Lung (tissue), 11 donors: ENCODE measurements at regions not wholly inside any gene's neighbourhood (a gene's known extent, or its start where the extent isn't known, plus 50 kb on each side); places are given as distances from the start of the nearest gene placed in this dataset.

Experiments
- ATAC-seq: fragments of 200-7000 bp; cut with Tn5 transposase; one replicate; pipeline ENCODE4 v1.9.1; 2020; ENCODE audit warnings: moderate number of reproducible peaks; ENCODE audit not compliant: insufficient read depth, low FRiP score
- DNase-seq, 3 donors: peaks; one replicate each; pipeline ENCODE4 v3.0.0-alpha.2; 2013 to 2017
- H3K27ac ChIP-seq, 2 donors: one replicate each; pipeline ENCODE4 v1.5.1; 2013; ENCODE audit warnings: mild to moderate bottlenecking in 2 of 2, moderate library complexity in 2 of 2, control low read depth in 1 of 2, inconsistent platforms in 1 of 2, low read depth in 1 of 2, low read length in 1 of 2
- H3K27me3 ChIP-seq, 3 donors: one replicate each; pipeline ENCODE4 v1.5.1; 2013; ENCODE audit warnings: low read length in 2 of 3; ENCODE audit not compliant: control insufficient read depth in 3 of 3, insufficient read depth in 3 of 3
- H3K36me3 ChIP-seq, 4 donors: one replicate each; pipeline ENCODE4 v1.5.1; 2013; ENCODE audit warnings: low read length in 4 of 4, mild to moderate bottlenecking in 1 of 4, moderate library complexity in 1 of 4; ENCODE audit not compliant: control insufficient read depth in 4 of 4, insufficient read depth in 4 of 4
- H3K4me1 ChIP-seq, 5 donors: one replicate each; pipeline ENCODE4 v1.5.1; 2013; ENCODE audit warnings: low read length in 5 of 5, mild to moderate bottlenecking in 2 of 5, moderate library complexity in 1 of 5; ENCODE audit not compliant: control insufficient read depth in 5 of 5, insufficient read depth in 5 of 5
- H3K4me3 ChIP-seq: one replicate; pipeline ENCODE4 v1.5.1; 2013; ENCODE audit warnings: mild to moderate bottlenecking, control low read depth, moderate library complexity
- H3K9ac ChIP-seq, 2 donors: one replicate each; pipeline ENCODE4 v1.5.1; 2013; ENCODE audit warnings: low read length in 2 of 2, control low read depth in 1 of 2; ENCODE audit not compliant: insufficient read depth in 1 of 2
- H3K9me3 ChIP-seq, 4 donors: one replicate each; pipeline ENCODE4 v1.5.1; 2013; ENCODE audit warnings: low read length in 3 of 4, mild to moderate bottlenecking in 1 of 4, moderate library complexity in 1 of 4; ENCODE audit not compliant: control insufficient read depth in 4 of 4, insufficient read depth in 3 of 4
- WGBS, 2 donors: extraction: QIAGEN DNeasy Blood & Tissue Kit; methylation state at CpG; one replicate each; pipeline ENCODE4 v1.1.7; 2013; 5-methylcytosine and 5-hydroxymethylcytosine counted together
- TF ChIP-seq, protein P1 (sequence below): IDR thresholded peaks from 2 replicates; pipeline ENCODE4 v1.5.1; 2012; ENCODE audit warnings: mild to moderate bottlenecking; ENCODE audit errors: control extremely low read depth, extremely low read depth
- donor health status: control.
- donor health status: control.
- donor health status: Bipolar disorder and iron deficiency.
- donor health status: healthy.
- donor health status: DM: yes; HTN: yes; CAD: no.

DNA sequence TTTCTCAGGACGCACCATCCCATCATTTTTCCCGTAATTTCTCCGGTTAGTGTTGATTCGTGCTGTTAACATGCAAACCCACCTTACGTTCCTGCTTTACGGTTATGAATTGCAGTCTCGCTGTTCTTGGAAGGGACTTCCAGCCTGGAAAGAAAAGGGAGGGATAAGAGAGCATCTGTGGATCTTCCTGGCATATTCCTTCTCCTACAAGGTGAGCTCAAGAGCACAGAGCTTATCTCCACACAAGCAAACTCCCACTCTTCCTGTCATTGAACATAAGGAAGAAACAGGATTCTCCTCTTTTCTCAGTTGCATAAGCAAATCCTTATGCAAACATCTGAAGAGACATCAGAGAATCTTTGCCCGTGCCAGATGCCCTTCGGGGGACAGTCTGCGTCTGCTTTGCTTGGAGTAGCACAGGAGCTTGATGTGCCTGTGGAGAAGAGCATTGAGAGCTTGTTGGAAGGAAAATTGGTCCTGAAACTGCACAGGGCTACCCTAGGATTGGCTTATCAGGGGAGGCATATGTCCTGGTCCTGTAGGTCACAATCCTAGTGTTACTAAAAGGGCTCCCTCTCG lies 127.0 kb downstream of the ASMT start:
- peaks cover 0 to 1% (median 0%) of the 10 kb centered on the region in 3 donors for H3K27me3 ChIP-seq
- H3K9ac ChIP-seq = no peak overlapping the region
- 74 to 81% methylated on average over 11 of the region's 11 CpGs for WGBS, 2 donors
- peaks cover 0 to 4% (median 0%) of the 10 kb centered on the region in 4 donors for H3K9me3 ChIP-seq
- TF ChIP-seq, protein P1, sequence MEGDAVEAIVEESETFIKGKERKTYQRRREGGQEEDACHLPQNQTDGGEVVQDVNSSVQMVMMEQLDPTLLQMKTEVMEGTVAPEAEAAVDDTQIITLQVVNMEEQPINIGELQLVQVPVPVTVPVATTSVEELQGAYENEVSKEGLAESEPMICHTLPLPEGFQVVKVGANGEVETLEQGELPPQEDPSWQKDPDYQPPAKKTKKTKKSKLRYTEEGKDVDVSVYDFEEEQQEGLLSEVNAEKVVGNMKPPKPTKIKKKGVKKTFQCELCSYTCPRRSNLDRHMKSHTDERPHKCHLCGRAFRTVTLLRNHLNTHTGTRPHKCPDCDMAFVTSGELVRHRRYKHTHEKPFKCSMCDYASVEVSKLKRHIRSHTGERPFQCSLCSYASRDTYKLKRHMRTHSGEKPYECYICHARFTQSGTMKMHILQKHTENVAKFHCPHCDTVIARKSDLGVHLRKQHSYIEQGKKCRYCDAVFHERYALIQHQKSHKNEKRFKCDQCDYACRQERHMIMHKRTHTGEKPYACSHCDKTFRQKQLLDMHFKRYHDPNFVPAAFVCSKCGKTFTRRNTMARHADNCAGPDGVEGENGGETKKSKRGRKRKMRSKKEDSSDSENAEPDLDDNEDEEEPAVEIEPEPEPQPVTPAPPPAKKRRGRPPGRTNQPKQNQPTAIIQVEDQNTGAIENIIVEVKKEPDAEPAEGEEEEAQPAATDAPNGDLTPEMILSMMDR = no peak
- ATAC-seq (no peak), DNase-seq (no peak)
- H3K4me3 ChIP-seq = no peak overlapping the region
- H3K4me1 ChIP-seq = no peaks in the 10 kb centered on the region
- no peak overlapping the region for H3K27ac ChIP-seq
- H3K36me3 ChIP-seq = no peaks in the 10 kb centered on the region

DNA sequence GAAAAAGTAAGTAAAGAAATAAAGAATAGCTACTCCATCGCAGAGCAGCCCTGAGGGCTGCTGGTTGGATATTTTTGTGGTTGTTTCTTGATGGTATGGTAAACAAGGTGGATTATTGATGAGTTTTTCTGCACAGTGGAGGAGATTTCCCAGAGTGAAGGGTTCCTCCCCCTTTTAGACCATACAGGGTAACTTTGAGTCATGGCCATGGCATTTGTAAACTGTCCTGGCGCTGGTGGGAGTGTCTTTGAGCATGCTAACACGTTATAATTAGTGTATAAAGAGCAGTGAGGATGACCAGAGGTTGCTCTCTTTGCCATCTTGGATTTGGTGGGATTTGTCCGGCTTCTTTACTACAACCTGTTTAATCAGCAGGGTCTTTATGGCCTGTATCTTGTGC lies 128.2 kb downstream of the ASMT start:
- no peak overlapping the region for H3K27ac ChIP-seq
- H3K4me3 ChIP-seq = no peak overlapping the region
- no peak for ATAC-seq
- no peak for DNase-seq
- peaks cover 0 to 4% (median 0%) of the 10 kb centered on the region in 4 donors for H3K9me3 ChIP-seq
- H3K9ac ChIP-seq = no peak overlapping the region
- TF ChIP-seq, protein P1 = no peak
- no peaks in the 10 kb centered on the region for H3K36me3 ChIP-seq
- WGBS, 2 donors = 42 to 79% methylated on average over 4 of the region's 4 CpGs
- no peaks in the 10 kb centered on the region for H3K4me1 ChIP-seq
- peaks cover 0 to 4% (median 0%) of the 10 kb centered on the region in 3 donors for H3K27me3 ChIP-seq

DNA sequence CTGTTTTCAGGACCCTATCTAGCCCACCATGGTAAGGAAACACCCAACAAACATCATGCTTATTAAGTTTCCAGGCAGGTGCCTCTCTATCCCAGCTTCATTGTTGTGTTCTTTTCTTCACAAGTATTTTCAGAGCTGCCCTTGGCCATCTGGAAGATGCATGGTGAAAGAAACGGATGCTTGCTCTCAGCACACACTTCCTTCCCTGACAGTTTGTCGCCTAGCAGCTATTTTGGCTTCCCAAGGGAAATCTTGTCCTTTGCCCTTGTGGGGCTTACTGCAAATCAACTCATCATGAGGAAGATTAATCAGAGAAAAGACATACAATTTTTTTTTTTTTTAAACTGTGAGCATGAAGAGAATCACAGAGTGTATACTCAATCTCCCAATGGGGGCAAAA lies 128.8 kb downstream of the ASMT start:
- H3K9ac ChIP-seq = no peak overlapping the region
- TF ChIP-seq, protein P1 = no peak
- peaks cover 0 to 4% (median 0%) of the 10 kb centered on the region in 4 donors for H3K9me3 ChIP-seq
- H3K27me3 ChIP-seq = peaks cover 0 to 4% (median 0%) of the 10 kb centered on the region in 3 donors
- H3K4me1 ChIP-seq = no peaks in the 10 kb centered on the region
- peak in 2 of 3 donors; percentile 2 to 51 for DNase-seq
- H3K36me3 ChIP-seq = no peaks in the 10 kb centered on the region
- H3K4me3 ChIP-seq = no peak overlapping the region
- H3K27ac ChIP-seq = no peak overlapping the region
- WGBS, 2 donors = 32 to 48% methylated on average over 2 of the region's 2 CpGs
- no peak for ATAC-seq

DNA sequence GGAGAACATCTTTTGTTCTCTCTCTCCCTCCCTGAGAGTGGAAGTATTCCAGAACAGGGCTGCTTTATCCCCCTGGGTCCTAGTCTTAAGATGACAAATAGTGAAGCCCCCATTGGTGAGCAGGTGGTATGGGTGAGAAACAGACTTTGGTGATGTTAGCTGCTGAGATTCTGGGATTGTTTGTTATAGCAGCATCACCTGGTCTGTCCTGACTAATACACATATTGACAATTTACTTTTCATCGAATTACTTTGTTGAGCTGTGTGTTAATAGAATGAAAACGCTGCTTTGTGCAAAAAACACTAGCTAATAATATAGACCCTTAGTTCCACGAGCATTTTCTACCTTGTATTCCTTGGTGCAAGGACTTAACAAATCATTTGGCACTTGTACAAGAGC lies 133.5 kb downstream of the ASMT start:
- TF ChIP-seq, protein P1 = no peak
- no peak overlapping the region for H3K9ac ChIP-seq
- H3K36me3 ChIP-seq = no peaks in the 10 kb centered on the region
- peaks cover 0 to 10% (median 1%) of the 10 kb centered on the region in 4 donors for H3K9me3 ChIP-seq
- no peak for DNase-seq
- peaks cover 0 to 13% (median 6%) of the 10 kb centered on the region in 3 donors for H3K27me3 ChIP-seq
- 75 to 88% methylated on average over 3 of the region's 3 CpGs for WGBS, 2 donors
- no peaks in the 10 kb centered on the region for H3K4me1 ChIP-seq
- H3K4me3 ChIP-seq = no peak overlapping the region
- H3K27ac ChIP-seq = no peak overlapping the region
- no peak for ATAC-seq
